T-helper 1 cell (primary cell): ENCODE measurements at regions not wholly inside any gene's neighbourhood (a gene's known extent, or its start where the extent isn't known, plus 50 kb on each side); places are given as distances from the start of the nearest gene placed in this dataset.
A peak's percentile ranks its signal among the peaks of the same experiment; 100 is the strongest.
"Not testable (repeated sequence)": the region's sequence is repeated elsewhere in the genome, so short reads cannot be mapped to it uniquely, and the experiment has no call there.

Source experiments
- DNase-seq, 5 donors: peaks; one replicate each; pipeline ENCODE4 v3.0.0-alpha.2; 2012 to 2020

GRCh38 chr6:121645100-121645745 lies 209.8 kb downstream of the GJA1 start:
- no peak for DNase-seq

- no peak for DNase-seq
Observed at GRCh38 chr6:121647905-121648304, 212.5 kb downstream of the GJA1 start.

- no peak for DNase-seq
Observed at GRCh38 chr6:121649951-121650350, 214.5 kb downstream of the GJA1 start.

- peak in 1 of 5 donors; percentile 1 for DNase-seq
Observed at GRCh38 chr6:121651420-121651819, 216.0 kb downstream of the GJA1 start.

- no peak for DNase-seq
Observed at GRCh38 chr6:121652223-121652622, 216.8 kb downstream of the GJA1 start.

GRCh38 chr6:121652726-121653623 lies 217.5 kb downstream of the GJA1 start:
- DNase-seq, result no peak

- DNase-seq, result no peak
Observed at GRCh38 chr6:121653624-121654008, 218.2 kb downstream of the GJA1 start.

GRCh38 chr6:121657972-121658371 lies 222.5 kb downstream of the GJA1 start:
- no peak for DNase-seq

- DNase-seq, result no peak
Observed at GRCh38 chr6:121660277-121660676, 224.8 kb downstream of the GJA1 start.

GRCh38 chr6:121663292-121663810 lies 227.9 kb downstream of the GJA1 start:
- no peak for DNase-seq

GRCh38 chr6:121664158-121664557 lies 228.7 kb downstream of the GJA1 start:
- DNase-seq, result no peak

- no peak for DNase-seq
Observed at GRCh38 chr6:121666814-121667213, 231.4 kb downstream of the GJA1 start.

GRCh38 chr6:121668259-121668658 lies 232.8 kb downstream of the GJA1 start:
- DNase-seq, result no peak

GRCh38 chr6:121670511-121670910 lies 235.1 kb downstream of the GJA1 start:
- DNase-seq, result no peak

GRCh38 chr6:121677571-121677970 lies 242.1 kb downstream of the GJA1 start:
- no peak for DNase-seq

GRCh38 chr6:121678245-121678644 lies 242.8 kb downstream of the GJA1 start:
- DNase-seq, result no peak

- no peak for DNase-seq
Observed at GRCh38 chr6:121680058-121680457, 244.6 kb downstream of the GJA1 start.

GRCh38 chr6:121682666-121683065 lies 247.2 kb downstream of the GJA1 start:
- DNase-seq, result no peak

- DNase-seq, result not testable (repeated sequence)
Observed at GRCh38 chr6:121685806-121686205, 250.4 kb downstream of the GJA1 start.

GRCh38 chr6:121686611-121687023 lies 251.2 kb downstream of the GJA1 start:
- peak in 1 of 5 donors; percentile 2 for DNase-seq

GRCh38 chr6:121688974-121689373 lies 253.5 kb downstream of the GJA1 start:
- DNase-seq, result no peak

GRCh38 chr6:121691126-121691551 lies 255.7 kb downstream of the GJA1 start:
- no peak for DNase-seq

- DNase-seq, result no peak
Observed at GRCh38 chr6:121694389-121694788, 258.9 kb downstream of the GJA1 start.

GRCh38 chr6:121694801-121695251 lies 259.4 kb downstream of the GJA1 start:
- DNase-seq, result no peak
